ENCODE measurements at regions not wholly inside any gene's neighbourhood (a gene's known extent, or its start where the extent isn't known, plus 50 kb on each side); places are given as distances from the start of the nearest gene placed in this dataset.

DNA sequence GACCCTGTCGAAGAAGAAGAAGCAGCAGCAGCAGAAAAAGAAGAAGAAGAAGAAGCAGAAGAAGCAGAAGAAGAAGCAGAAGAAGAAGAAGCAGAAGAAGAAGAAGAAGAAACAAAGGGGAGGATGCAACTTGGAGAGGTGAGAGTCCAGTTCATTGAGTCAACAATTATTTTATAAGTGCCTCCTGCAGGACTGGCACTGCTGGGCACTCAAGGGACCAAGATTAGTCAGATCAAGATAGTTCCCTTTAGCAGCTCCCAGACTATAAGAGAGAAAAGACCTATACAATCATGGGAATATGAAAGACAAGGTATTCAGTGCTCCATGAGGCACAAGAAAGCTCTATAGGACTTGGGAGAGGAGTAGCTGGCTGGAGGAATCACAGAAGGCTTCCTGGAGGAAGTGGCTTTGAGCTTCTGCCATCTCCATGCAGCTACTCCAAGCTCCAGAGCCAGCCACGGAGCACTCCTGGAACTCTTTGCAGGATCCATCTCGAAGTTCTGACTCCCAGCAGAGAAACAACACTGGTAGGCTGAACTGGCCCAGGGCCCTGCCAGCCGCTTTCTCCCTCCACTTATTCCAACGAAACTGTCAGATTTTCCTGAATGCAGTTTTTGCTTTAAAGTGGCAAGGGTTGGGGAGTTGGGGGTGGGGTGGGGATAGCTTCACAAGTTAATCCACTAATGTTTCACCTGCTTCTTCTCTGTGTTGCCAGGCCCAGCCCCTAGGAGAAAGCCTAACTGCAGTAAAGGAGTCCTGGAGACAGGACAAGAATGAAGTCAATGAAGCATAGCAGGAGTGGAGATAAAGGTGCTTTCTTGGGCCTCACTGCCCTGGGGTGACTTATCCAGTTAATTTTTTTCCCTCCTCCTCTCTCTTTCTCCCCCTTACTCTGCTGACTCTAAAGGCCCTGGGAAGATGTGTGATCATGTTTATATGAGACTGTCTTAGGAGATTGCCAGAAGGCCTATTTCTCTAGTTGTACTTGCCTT, 140.1 kb upstream of the PARP11 start:
- DNase-seq, result no peak

DNA sequence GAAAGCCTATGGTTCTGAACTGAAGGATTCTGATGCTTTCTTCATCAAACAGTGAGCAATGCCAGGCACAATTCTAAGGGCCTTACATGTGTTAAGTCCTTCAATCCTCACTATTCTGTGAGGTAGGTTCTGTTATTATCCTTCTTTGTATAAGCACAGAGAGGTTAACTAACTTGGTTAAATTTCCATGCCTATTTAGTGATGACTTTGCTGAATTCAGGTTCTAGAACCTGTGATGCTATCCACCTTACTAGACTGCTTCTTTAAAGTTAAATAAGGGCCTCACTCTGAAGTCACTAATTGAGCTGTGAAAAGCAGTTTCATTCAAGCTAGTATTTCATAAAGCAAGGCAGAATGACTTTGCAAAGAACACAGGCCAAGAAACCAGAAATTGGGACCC, 138.9 kb upstream of the PARP11 start:
- DNase-seq, result no peak

DNA sequence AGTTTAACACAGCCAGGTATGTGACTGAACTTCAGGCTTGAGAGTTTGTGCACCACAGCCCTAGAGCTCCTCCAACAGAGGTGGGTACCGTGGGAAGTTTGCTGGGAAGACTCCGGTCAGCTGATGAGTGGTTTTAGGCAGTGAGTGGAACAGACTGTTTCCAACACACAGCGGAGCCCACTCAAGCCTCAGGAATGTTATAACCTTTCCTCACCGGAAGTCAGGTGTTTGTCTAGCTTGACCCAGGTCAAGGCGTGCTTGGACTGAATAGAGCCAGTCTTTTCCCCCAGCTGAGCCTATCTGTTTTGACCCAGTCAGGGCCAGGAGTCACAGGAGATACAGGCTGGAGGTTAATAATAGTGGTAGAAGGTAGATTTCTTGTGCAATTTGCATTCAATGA, 138.4 kb upstream of the PARP11 start:
- no peak for DNase-seq

DNA sequence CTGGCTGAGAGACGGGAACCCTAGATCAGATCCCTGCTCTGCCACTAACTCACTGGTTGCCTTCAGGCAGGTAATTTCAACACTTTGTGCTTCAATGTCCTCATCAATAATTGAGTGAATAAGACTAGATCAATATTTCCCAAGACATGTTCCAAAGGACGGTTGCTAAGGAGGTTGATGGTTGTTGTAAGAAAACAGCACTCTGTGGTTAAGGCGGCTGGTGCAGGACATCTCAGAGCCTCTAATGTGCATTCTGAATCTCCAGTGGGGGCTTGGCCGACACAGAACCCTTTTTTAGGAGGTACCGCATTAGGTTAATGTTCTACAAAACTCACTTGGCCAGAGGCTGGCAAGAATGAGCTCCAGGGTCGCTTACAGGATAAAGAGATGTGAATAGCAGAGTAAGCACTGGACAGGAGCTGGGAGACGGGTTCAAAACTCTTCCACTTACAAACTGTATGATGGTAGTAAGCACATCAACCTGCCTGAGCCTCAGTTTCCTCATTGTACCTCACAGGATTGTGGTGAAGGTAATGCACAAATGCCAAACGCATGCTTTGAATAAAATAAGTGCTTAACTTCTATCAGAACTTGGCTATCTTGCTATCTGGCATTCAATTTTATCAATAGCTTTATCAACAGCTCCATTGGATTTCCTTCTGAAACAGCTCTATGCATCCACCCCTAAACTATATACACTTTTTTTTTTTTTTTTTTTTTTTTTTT, 136.9 kb upstream of the PARP11 start:
- DNase-seq, result no peak

GRCh38 chr12:4006743-4007142, 133.5 kb upstream of the PARP11 start:
- DNase-seq, result no peak

- no peak for DNase-seq
Observed at GRCh38 chr12:4005851-4006430, 132.7 kb upstream of the PARP11 start.

- DNase-seq, result no peak
Observed at GRCh38 chr12:4003576-4003975, 130.4 kb upstream of the PARP11 start.

- DNase-seq, result no peak
Observed at GRCh38 chr12:4002601-4003000, 129.4 kb upstream of the PARP11 start.

DNA sequence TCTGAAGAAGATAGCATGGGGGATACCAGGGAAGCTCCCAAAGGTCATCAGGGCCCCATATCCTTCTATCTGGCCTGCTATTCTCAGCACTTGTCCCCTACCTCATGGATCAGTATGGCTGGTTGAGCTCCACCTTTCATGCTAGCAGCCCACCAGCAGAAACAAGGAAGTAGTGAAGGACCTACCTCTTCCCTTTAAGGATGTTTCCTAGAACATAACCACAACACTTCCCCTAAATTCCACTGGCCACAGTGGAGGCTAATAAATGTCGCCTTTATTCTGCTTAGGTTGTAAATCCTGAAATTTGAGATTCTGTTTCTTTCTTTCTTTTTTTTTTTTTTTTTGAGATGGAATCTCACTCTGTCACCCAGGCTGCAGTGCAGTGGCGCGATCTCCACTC, 128.6 kb upstream of the PARP11 start:
- DNase-seq, result no peak

DNA sequence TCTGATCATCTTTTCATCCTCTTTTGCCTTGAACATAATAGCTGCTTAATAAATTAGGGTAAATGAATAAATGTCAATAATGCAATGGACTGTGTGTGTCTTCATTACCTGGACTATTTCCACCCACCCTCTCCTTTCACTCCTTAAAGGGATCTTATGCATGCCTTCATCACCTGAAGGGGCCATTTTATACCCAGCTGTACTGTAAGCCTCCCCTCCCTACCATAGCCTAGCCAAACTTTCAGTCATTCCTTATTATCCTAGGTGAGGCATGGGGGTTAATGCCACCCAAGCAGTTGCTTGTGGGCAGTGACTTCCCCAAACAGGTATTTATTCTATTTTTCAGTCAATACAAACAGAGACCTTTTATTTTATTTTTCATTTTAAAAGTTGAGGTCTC, 127.8 kb upstream of the PARP11 start:
- no peak for DNase-seq

DNA sequence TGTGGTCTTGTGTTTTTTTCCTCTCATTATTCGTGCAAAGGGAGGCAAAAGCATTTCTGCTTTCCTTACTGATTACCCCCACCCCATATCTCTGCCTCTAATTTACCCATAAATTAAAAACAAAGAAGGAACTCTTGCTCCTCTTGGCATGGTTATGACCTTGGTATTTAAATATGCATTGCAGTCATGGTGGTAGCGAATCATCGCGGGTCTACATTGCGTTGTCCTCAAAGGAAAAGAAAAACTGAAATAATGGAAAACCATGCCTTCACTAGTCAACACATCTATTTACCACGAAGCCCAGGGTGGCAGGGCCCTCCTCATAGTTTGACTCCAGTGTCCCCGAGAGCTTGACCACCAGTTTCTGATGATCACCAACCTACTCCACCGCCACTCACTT, 126.7 kb upstream of the PARP11 start:
- no peak for DNase-seq

GRCh38 chr12:3998968-3999792, 126.0 kb upstream of the PARP11 start:
- DNase-seq, result no peak

DNA sequence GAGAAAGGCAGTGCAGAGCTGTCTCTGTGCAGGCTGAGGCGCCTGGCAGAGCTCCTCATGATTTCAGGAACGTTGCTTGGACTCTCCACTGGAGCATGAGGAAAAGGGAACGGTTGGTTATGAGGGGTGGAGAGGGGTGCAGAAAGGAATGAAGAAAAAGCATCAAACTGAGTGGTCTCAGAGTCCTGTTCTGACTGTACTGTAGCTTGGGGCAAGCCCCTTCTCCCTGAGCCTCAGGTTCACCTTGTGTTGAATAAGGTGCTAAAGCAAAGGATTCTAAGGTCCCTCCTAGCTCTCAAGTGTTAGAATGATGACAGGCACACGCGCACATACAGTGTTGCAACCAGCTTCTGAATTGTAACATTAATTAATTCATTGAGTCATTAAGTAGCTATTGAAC, 125.2 kb upstream of the PARP11 start:
- DNase-seq, result no peak

- no peak for DNase-seq
Observed at GRCh38 chr12:3996322-3996721, 123.1 kb upstream of the PARP11 start.

GRCh38 chr12:3995306-3995705, 122.1 kb upstream of the PARP11 start:
- DNase-seq, result no peak

GRCh38 chr12:3994500-3994899, 121.3 kb upstream of the PARP11 start:
- no peak for DNase-seq

- DNase-seq, result no peak
Observed at GRCh38 chr12:3992945-3993344, 119.7 kb upstream of the PARP11 start.

DNA sequence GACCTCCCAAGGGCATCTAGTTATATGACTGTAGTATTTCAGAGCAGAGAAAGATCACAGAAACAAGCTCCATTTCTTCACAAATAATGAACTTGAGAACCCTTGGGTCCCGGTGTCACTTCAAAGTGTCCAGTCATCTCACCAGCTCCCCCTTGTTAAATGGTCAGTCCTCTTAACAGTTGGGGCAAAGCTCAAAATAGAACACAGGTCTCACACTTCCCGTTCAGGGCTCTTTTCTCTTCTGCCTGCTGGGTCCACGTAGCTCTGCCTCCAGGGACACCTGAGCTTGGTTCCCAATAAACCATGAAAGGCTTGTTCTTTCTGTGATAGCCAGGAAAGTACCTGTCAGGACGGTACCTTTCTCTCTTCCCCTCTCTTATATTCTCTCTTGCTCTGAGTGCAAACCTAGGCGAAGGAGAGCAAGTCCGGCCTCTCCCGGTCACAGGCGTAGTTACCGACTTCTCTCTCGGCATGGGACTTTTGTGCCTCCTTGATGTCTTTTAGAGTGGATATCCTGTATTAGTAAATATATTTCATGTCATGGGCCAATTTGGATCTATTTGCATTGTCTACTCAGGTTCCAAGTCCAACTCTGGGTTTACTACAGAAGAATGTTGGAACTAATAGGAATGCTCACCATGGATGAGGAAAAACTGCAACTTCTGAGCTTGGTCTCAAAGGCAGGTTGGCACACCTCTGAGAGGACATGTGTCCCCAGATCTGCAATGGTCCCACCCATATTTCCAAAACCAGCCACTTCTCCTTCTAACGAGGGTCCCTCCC, 118.8 kb upstream of the PARP11 start:
- no peak for DNase-seq

DNA sequence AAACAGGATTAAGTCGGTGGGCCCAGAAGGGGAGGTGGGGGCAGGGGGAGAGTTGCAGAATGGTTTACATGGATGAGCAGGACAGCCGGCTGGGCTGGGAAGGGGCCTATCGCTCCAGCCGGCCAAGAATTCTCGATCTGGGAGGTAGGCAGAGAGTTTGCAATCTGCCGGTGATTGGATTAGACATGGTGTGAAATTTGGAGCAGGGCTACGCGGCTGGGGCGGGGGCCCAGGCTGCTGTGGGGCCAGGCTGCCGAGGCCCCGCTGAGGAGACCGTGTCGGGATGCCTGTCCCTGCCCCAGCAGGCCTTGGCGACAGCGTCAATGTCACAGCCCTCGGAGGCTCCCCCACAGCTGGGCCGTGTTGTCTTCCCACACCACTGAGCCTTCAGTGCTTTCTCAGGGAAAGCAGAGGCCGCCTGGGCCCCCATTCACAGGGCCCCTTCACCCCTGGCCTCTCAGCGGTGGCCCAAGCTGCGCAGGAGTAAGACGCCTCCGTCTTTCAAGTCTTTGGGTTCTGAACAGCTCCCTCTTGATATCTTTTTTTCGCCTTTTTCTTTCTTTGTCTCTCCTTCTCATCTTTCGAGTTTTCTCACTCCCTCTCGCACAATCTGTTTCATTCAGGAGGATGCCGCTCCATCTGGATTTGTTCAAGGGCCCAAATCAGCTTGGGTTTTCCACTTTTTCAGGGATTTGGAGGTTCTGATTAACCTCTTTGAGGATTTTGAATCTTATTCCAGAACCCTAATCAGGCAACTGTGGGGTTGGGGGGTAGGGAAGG, 117.5 kb upstream of the PARP11 start:
- no peak for DNase-seq

DNA sequence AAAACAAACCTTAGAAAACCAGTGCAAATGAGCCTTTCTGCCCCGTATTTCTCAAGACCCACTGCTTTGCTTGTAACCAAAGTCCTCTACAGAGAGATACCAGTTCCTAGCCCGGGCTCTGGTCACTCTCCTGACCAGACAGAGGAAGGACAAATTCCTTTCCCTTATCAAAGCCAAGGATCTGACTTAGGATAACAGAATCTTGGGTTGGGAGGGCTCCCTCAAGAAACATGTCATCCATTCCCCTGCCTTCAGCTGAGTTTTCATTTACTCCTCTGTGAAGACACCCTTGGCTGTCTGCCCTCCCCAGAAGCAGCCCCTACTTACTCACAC, 116.0 kb upstream of the PARP11 start:
- DNase-seq, result no peak

- peak; percentile 21 for DNase-seq
Observed at GRCh38 chr12:3988519-3989217, 115.5 kb upstream of the PARP11 start.

Data from activated effector memory CD4-positive, alpha-beta T cell treated with Interleukin-2 at 50 U/mL for 16 hours (primary cell).